ENCODE measurements at regions not wholly inside any gene's neighbourhood (a gene's known extent, or its start where the extent isn't known, plus 50 kb on each side); places are given as distances from the start of the nearest gene placed in this dataset.

DNA sequence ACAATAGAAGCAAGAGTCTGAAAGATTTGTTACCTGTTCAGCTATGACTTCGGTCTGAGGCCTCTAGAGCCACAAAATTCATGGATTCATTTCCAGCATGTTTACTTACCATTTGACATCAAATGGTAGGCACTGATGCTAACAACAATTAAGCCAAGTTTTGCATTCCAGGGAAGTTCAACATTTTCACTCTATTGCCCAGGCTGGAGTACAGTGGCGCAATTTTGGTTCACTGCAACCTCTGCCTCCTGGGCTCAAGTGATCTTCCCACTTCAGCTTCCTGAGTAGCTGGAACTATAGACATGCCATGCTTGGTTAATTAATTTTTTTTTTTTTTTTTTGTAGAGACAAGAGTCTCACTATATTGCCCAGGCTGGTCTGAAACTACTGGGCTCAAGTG lies 114.1 kb upstream of the SGK1 start:
- DNase-seq (ENCODE audit: low read depth in 1 of 2, low spot score in 1 of 2), result no peak
- TF ChIP-seq GABPA (IDR thresholded peaks at IDR 0.05; ENCODE audit: low read depth) (no peak), CTCF (IDR thresholded peaks at IDR 0.05; ENCODE audit: insufficient read depth, low read length) (no peak), POLR2AphosphoS5 (IDR thresholded peaks at IDR 0.05; ENCODE audit: low read depth) (no peak), SPI1 (IDR thresholded peaks at IDR 0.05; ENCODE audit: borderline replicate concordance, low read depth) (no peak), REST (IDR thresholded peaks at IDR 0.05; ENCODE audit: insufficient replicate concordance, low read depth) (no peak)
- no peak overlapping the region for H3K27ac ChIP-seq (replicated peaks)

DNA sequence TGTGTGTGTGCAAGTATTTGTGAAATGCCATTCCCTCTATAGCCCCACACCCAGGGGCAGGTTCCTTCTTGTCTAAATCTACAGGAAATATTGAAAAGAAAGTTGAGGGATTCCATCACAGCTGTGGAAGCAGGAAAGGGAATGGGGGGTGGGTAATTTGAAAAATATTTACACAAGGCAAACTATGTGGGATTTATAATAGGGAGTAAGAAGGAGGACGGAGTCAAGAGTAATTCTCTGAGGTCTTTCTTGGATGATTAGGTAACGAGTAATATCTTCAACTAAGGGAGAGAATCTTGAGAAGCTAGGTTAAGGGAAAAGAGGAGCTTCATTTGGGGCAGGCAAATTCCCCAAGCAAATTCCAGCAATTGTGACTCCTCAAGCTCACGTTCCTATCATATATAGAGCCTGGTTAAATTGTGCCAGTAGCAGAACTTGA lies 113.5 kb upstream of the SGK1 start:
- Histone ChIP-seq H3K27ac (replicated peaks) (no peak overlapping the region), H3K4me3 (replicated peaks; ENCODE audit: insufficient read depth, low read length) (no peak overlapping the region), H3K27me3 (ENCODE audit: insufficient read depth, poor library complexity, severe bottlenecking) (no peaks in the 10 kb centered on the region)
- TF ChIP-seq REST (IDR thresholded peaks at IDR 0.05; ENCODE audit: insufficient replicate concordance, low read depth), result no peak
- TF ChIP-seq SPI1 (IDR thresholded peaks at IDR 0.05; ENCODE audit: borderline replicate concordance, low read depth), result no peak
- no peak for TF ChIP-seq POLR2AphosphoS5 (IDR thresholded peaks at IDR 0.05; ENCODE audit: low read depth)
- no peak for TF ChIP-seq CTCF (IDR thresholded peaks at IDR 0.05; ENCODE audit: insufficient read depth, low read length)
- TF ChIP-seq GABPA (IDR thresholded peaks at IDR 0.05; ENCODE audit: low read depth), result no peak
- DNase-seq (ENCODE audit: low read depth in 1 of 2, low spot score in 1 of 2), result no peak

More for the DNA sequence above, 114.1 kb upstream of the SGK1 start:
- Histone ChIP-seq H3K4me3 (replicated peaks; ENCODE audit: insufficient read depth, low read length) (no peak overlapping the region), H3K27me3 (ENCODE audit: insufficient read depth, poor library complexity, severe bottlenecking) (no peaks in the 10 kb centered on the region)

GRCh38 chr6:134429861-134430380 lies 112.0 kb upstream of the SGK1 start:
- no peak for DNase-seq (ENCODE audit: low read depth in 1 of 2, low spot score in 1 of 2)
- Histone ChIP-seq H3K4me3 (replicated peaks; ENCODE audit: insufficient read depth, low read length) (no peak overlapping the region), H3K27ac (replicated peaks) (no peak overlapping the region), H3K27me3 (ENCODE audit: insufficient read depth, poor library complexity, severe bottlenecking) (no peaks in the 10 kb centered on the region)
- no peak for TF ChIP-seq GABPA (IDR thresholded peaks at IDR 0.05; ENCODE audit: low read depth)
- TF ChIP-seq POLR2AphosphoS5 (IDR thresholded peaks at IDR 0.05; ENCODE audit: low read depth), result no peak
- TF ChIP-seq CTCF (IDR thresholded peaks at IDR 0.05; ENCODE audit: insufficient read depth, low read length), result no peak
- TF ChIP-seq REST (IDR thresholded peaks at IDR 0.05; ENCODE audit: insufficient replicate concordance, low read depth), result no peak
- no peak for TF ChIP-seq SPI1 (IDR thresholded peaks at IDR 0.05; ENCODE audit: borderline replicate concordance, low read depth)

All from HL-60 (cell line).